BE2C (cell line): ENCODE measurements at regions not wholly inside any gene's neighbourhood (a gene's known extent, or its start where the extent isn't known, plus 50 kb on each side); places are given as distances from the start of the nearest gene placed in this dataset.

Experiments
- DNase-seq: peaks from one replicate; pipeline ENCODE4 v3.0.0-alpha.2; 2020
- H3K27me3 ChIP-seq: fragments of 250-450 bp; sonication (Bioruptor Pico); 2 replicates; pipeline ENCODE4 v1.5.1; 2020; ENCODE audit warnings: mild to moderate bottlenecking
- H3K36me3 ChIP-seq: fragments of 250-450 bp; sonication (Bioruptor Pico); 2 replicates; pipeline ENCODE4 v1.5.1; 2020; ENCODE audit warnings: mild to moderate bottlenecking
- H3K4me1 ChIP-seq: fragments of 250-450 bp; sonication (Bioruptor Pico); 2 replicates; pipeline ENCODE4 v1.5.1; 2020
- H3K4me3 ChIP-seq: 2 replicates; pipeline ENCODE4 v1.5.1; 2011; ENCODE audit warnings: low read depth, low read length
- H3K9me3 ChIP-seq: fragments of 250-450 bp; sonication (Bioruptor Pico); 2 replicates; pipeline ENCODE4 v1.5.1; 2020
- CTCF ChIP-seq: IDR thresholded peaks from 2 replicates; pipeline ENCODE4 v1.5.1; 2012; ENCODE audit warnings: mild to moderate bottlenecking, low read depth, low read length

DNA sequence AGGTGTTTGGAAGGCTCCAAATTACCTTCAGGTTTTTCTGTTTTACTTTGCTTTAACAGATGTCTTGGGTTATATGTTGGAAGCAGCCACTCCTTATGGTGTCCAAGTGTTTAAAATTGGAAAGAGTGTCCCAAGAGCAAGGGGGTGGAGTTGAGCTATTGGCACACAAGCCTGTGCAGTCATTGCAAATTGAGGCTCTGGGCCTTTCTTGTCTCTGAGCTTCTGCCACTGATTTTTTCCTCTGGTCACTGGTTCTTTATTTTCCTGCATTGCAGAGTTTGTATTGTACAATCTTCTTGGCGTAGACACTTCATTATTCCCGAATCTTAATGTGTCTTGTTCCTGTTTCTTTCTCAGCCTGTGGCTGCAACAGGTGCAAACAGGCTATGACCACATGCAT lies 598.8 kb downstream of the RNF144B start:
- DNase-seq: no peak
- Histone ChIP-seq H3K27me3 (no peaks in the 10 kb centered on the region), H3K4me3 (no peak overlapping the region), H3K36me3 (no peaks in the 10 kb centered on the region), H3K4me1 (no peaks in the 10 kb centered on the region), H3K9me3 (no peaks in the 10 kb centered on the region)
- TF ChIP-seq CTCF: no peak

DNA sequence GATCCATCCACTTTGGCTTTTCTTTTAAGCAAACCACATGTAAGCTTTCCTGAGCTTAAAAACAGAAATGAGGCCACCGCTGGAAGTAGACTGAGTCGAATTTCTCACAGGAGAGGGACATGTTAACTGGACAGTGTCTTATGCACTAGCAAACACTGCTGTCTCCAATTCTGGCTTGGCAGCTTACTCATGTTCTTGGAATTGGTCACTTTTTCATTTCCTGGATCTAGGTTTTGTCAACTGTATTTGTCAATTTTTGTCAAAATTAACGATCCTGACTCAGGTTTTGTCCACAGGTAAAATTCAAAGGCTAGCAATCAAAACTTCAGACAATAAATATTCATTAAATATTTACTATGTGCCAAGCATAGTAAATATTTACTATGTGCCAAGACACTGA lies 601.5 kb downstream of the RNF144B start:
- H3K36me3 ChIP-seq: no peaks in the 10 kb centered on the region
- DNase-seq: no peak
- no peaks in the 10 kb centered on the region for H3K27me3 ChIP-seq
- no peak for TF ChIP-seq CTCF
- H3K9me3 ChIP-seq: no peaks in the 10 kb centered on the region
- no peaks in the 10 kb centered on the region for H3K4me1 ChIP-seq
- H3K4me3 ChIP-seq: no peak overlapping the region

DNA sequence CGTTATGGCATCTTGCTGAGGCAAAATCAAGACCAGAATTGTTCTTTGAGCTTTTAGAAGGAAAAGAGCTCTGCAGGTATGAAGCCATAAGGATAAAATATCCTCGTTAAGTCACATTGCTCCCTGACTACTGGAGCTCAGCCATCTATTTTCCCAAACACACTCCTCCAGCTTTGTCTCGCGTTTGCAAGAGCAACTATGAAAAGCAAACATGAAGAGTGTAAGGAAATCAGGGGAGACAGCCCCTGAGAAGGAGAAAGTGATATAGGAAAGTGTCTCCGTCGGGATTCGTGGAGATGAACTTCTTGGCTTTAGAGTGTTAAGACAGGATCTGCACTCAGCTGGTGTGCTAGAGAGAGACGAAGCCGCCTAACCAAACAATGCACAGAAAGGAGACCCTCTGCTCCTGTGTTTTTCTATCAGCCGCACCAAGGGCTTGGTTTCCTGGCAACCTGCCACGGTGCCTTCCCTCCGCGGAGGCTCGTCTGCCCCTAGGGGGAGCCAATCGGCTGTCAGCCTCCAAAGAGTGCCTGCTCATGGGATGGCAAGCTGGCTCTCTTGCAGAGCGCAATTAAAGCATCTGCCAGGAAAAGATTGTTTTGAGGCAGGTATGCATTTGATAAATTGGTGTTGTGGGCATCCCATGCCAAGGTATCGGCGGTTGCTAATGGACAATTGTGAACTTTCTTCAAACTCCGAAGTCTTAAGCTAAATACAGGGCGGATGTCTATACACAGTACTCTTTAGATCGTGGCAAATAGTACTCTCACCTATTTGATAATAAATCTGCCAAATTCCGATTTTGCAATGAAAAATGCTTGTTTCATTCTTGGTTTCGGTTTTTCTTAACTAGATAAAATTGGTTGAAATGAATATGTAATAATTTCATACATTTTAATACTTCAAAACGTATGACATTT lies 603.2 kb downstream of the RNF144B start:
- peak; percentile 87 for DNase-seq

GRCh38 chr6:18997375-18997826 lies 610.3 kb downstream of the RNF144B start:
- no peaks in the 10 kb centered on the region for H3K36me3 ChIP-seq
- no peaks in the 10 kb centered on the region for H3K9me3 ChIP-seq
- DNase-seq: no peak
- no peaks in the 10 kb centered on the region for H3K4me1 ChIP-seq
- TF ChIP-seq CTCF: peak; percentile 56
- H3K27me3 ChIP-seq: no peaks in the 10 kb centered on the region
- no peak overlapping the region for H3K4me3 ChIP-seq

More for the DNA sequence above, 603.2 kb downstream of the RNF144B start:
- Histone ChIP-seq H3K4me3 (no peak overlapping the region), H3K9me3 (no peaks in the 10 kb centered on the region), H3K27me3 (no peaks in the 10 kb centered on the region), H3K36me3 (no peaks in the 10 kb centered on the region), H3K4me1 (no peaks in the 10 kb centered on the region)
- peak; percentile 83 for TF ChIP-seq CTCF

- Histone ChIP-seq H3K36me3 (no peaks in the 10 kb centered on the region), H3K27me3 (no peaks in the 10 kb centered on the region), H3K4me3 (no peak overlapping the region), H3K9me3 (no peaks in the 10 kb centered on the region), H3K4me1 (no peaks in the 10 kb centered on the region)
- no peak for DNase-seq
- no peak for TF ChIP-seq CTCF
These were observed 615.9 kb downstream of the RNF144B start for GRCh38 chr6:19002976-19003560.

DNA sequence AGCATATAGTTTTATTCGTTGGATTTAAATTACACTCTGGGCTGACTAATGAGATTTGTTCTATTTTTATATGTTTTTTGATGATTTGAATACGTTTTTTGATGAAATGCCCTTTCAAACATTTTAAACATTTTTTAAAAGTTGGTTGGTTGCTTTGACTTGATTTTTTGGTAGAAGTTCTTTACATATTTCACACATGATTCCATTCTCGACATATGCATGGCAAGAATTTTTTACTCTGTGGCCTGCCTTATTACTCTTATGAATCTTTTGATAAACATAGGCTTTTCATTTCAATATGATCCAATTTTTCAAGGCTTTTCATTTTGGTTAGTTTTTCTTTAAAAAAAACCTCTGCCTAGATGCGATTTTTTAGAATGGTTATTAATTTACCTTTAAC lies 617.0 kb downstream of the RNF144B start:
- no peak for DNase-seq
- Histone ChIP-seq H3K36me3 (no peaks in the 10 kb centered on the region), H3K27me3 (no peaks in the 10 kb centered on the region), H3K9me3 (no peaks in the 10 kb centered on the region), H3K4me3 (no peak overlapping the region), H3K4me1 (no peaks in the 10 kb centered on the region)
- no peak for TF ChIP-seq CTCF
